Keratinocyte (primary cell): ENCODE measurements at regions not wholly inside any gene's neighbourhood (a gene's known extent, or its start where the extent isn't known, plus 50 kb on each side); places are given as distances from the start of the nearest gene placed in this dataset.

Experiments used
- DNase-seq: peaks from one replicate; pipeline ENCODE4 v3.0.0-alpha.2; 2011; ENCODE audit warnings: low read depth, missing footprints, low spot score
- FAIRE-seq: peaks from 2 replicates; lab custom pipeline; 2011; peaks lifted over from hg19 to GRCh38; lab: Jason Lieb, UNC
- H2AFZ ChIP-seq: 2 replicates; pipeline ENCODE4 v1.6.0; 2012; ENCODE audit warnings: low read length, control low read depth, inconsistent platforms; ENCODE audit not compliant: control insufficient read depth
- H3K27ac ChIP-seq: 2 replicates; pipeline ENCODE4 v1.5.1; 2011; ENCODE audit warnings: low read length; ENCODE audit not compliant: control insufficient read depth, insufficient read depth
- H3K27me3 ChIP-seq: 3 replicates; pipeline ENCODE4 v1.6.0; 2011; ENCODE audit warnings: low read length; ENCODE audit not compliant: control insufficient read depth, insufficient read depth; ENCODE audit errors: extremely low read depth
- H3K36me3 ChIP-seq, 2 experiments: 2 replicates in 1 of 2; 3 replicates in 1 of 2; pipeline ENCODE4 v1.5.1; 2011; ENCODE audit warnings: low read length in 2 of 2, mild to moderate bottlenecking in 1 of 2; ENCODE audit not compliant: control insufficient read depth in 2 of 2, insufficient read depth in 2 of 2; ENCODE audit errors: extremely low read depth in 1 of 2
- H3K4me1 ChIP-seq: 3 replicates; pipeline ENCODE4 v1.5.1; 2011; ENCODE audit warnings: low read length; ENCODE audit not compliant: control insufficient read depth, insufficient read depth; ENCODE audit errors: extremely low read depth
- H3K4me2 ChIP-seq: 3 replicates; pipeline ENCODE4 v1.6.0; 2011; ENCODE audit warnings: low read depth, low read length; ENCODE audit not compliant: control insufficient read depth, insufficient read depth; ENCODE audit errors: extremely low read depth
- H3K4me3 ChIP-seq, 3 experiments: fragments of 200-600 bp in 1 of 3; sonication (generic) in 1 of 3; 2 replicates in 2 of 3; 3 replicates in 1 of 3; pipeline ENCODE4 v1.5.1; 2011 to 2016; ENCODE audit warnings: low read length in 3 of 3, mild to moderate bottlenecking in 3 of 3, control low read depth in 2 of 3, inconsistent platforms in 1 of 3, low read depth in 1 of 3, mixed read lengths in 1 of 3, mixed run types in 1 of 3, moderate library complexity in 1 of 3; ENCODE audit not compliant: control insufficient read depth in 2 of 3, insufficient read depth in 2 of 3; ENCODE audit errors: extremely low read depth in 1 of 3
- H3K79me2 ChIP-seq: 2 replicates; pipeline ENCODE4 v1.6.0; 2012; ENCODE audit warnings: low read length; ENCODE audit not compliant: control insufficient read depth, insufficient read depth
- H3K9ac ChIP-seq: 3 replicates; pipeline ENCODE4 v1.6.0; 2011; ENCODE audit warnings: low read length; ENCODE audit not compliant: control insufficient read depth, insufficient read depth; ENCODE audit errors: extremely low read depth
- H3K9me1 ChIP-seq: 3 replicates; pipeline ENCODE4 v1.6.0; 2011; ENCODE audit warnings: low read length; ENCODE audit not compliant: control insufficient read depth, insufficient read depth; ENCODE audit errors: extremely low read depth
- H3K9me3 ChIP-seq: 2 replicates; pipeline ENCODE4 v1.5.1; 2012; ENCODE audit warnings: low read depth, low read length; ENCODE audit not compliant: control insufficient read depth
- H4K20me1 ChIP-seq: 3 replicates; pipeline ENCODE4 v1.6.0; 2011; ENCODE audit warnings: low read length; ENCODE audit not compliant: control insufficient read depth, insufficient read depth; ENCODE audit errors: extremely low read depth
- EZH2 ChIP-seq: IDR thresholded peaks from one replicate; pipeline ENCODE4 v1.6.1; 2012; ENCODE audit warnings: inconsistent platforms, mild to moderate bottlenecking, low read length, moderate library complexity
- dilution Hi-C: fragments of 300-500 bp; cut with MboI; formaldehyde crosslinking; loops from one replicate; pipeline ENCODE4 v1.7.0; 2020; ENCODE audit warnings: low sequenced_read_pairs; ENCODE audit not compliant: extremely low pct_ligation_motif_present
- TF ChIP-seq, protein P1 (sequence below), 3 experiments: IDR thresholded peaks in 1 of 3; conservative IDR thresholded peaks in 1 of 3; optimal IDR thresholded peaks in 1 of 3; 2 replicates in 2 of 3; 3 replicates in 1 of 3; pipeline versions ENCODE3 to v1.5.1; 2011; ENCODE audit warnings: low read length in 3 of 3, mild to moderate bottlenecking in 3 of 3, moderate library complexity in 2 of 3, control low read depth in 1 of 3, inconsistent platforms in 1 of 3; ENCODE audit not compliant: insufficient read depth in 2 of 3; ENCODE audit errors: extremely low read depth in 1 of 3

DNA sequence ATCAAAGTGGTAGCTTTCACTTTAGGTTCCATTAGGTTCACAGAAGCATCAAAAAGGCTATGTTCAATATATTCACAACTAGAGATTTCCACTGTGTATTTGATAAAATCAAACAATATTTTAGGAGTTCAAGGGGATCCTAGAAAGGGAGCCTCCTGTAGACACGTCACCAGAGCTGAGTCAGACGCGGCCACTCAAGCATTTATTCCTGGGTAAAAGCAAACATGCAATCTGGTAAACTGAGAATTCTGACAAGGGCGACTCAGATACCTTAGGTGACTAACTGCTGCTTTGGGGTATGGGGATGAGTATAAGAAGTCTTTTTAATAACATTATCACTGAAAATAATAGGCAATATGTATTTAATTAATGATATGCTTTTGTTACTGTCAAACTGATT lies 118.7 kb upstream of the HMGN3 start:
- no peak overlapping the region for H3K4me2 ChIP-seq
- no peaks in the 10 kb centered on the region for H3K4me1 ChIP-seq
- TF ChIP-seq EZH2: no peak
- TF ChIP-seq, protein P1, sequence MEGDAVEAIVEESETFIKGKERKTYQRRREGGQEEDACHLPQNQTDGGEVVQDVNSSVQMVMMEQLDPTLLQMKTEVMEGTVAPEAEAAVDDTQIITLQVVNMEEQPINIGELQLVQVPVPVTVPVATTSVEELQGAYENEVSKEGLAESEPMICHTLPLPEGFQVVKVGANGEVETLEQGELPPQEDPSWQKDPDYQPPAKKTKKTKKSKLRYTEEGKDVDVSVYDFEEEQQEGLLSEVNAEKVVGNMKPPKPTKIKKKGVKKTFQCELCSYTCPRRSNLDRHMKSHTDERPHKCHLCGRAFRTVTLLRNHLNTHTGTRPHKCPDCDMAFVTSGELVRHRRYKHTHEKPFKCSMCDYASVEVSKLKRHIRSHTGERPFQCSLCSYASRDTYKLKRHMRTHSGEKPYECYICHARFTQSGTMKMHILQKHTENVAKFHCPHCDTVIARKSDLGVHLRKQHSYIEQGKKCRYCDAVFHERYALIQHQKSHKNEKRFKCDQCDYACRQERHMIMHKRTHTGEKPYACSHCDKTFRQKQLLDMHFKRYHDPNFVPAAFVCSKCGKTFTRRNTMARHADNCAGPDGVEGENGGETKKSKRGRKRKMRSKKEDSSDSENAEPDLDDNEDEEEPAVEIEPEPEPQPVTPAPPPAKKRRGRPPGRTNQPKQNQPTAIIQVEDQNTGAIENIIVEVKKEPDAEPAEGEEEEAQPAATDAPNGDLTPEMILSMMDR (optimal IDR thresholded peaks at IDR 0.05 in 1 of 3, IDR thresholded peaks at IDR 0.05 in 1 of 3, conservative IDR thresholded peaks at IDR 0.05 in 1 of 3; ENCODE audit: extremely low read depth in 1 of 3, insufficient read depth in 2 of 3, low read length in 3 of 3): no peak
- H3K27me3 ChIP-seq: no peaks in the 10 kb centered on the region
- no peak overlapping the region for H2AFZ ChIP-seq
- no peaks in the 10 kb centered on the region for H3K79me2 ChIP-seq
- no peak overlapping the region for H3K9ac ChIP-seq
- H4K20me1 ChIP-seq: no peaks in the 10 kb centered on the region
- dilution Hi-C loops: no loop called here
- H3K36me3 ChIP-seq: no peaks in the 10 kb centered on the region
- DNase-seq: no peak
- H3K4me3 ChIP-seq: no peak overlapping the region
- no peaks in the 10 kb centered on the region for H3K9me1 ChIP-seq
- FAIRE-seq: no peak
- H3K9me3 ChIP-seq: no peaks in the 10 kb centered on the region
- H3K27ac ChIP-seq: no peak overlapping the region

DNA sequence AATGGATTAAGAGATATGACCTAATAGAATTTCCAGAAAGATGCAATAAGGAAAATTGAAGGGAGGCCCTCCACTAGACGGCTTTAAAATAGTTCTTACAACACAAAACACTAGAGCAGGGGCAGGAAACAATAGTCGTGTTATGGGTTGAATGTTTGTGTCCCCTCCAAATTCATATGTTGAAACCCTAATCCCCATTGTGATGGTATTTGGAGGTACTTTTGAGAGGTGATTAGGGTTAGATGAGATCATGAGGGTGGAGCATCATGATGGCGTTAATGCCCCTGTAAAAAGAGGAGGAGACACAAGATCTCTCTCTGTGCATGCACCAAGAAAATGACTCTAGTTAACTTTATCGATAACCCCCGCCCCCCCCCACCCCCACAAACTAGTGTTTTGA lies 104.0 kb upstream of the HMGN3 start:
- no peaks in the 10 kb centered on the region for H3K9me1 ChIP-seq

More for the DNA sequence above, 104.0 kb upstream of the HMGN3 start:
- no peak for FAIRE-seq
- no peaks in the 10 kb centered on the region for H3K79me2 ChIP-seq
- H3K4me2 ChIP-seq: no peak overlapping the region
- no peak for DNase-seq
- no peaks in the 10 kb centered on the region for H4K20me1 ChIP-seq
- H3K27me3 ChIP-seq: no peaks in the 10 kb centered on the region
- H3K27ac ChIP-seq: no peak overlapping the region
- peaks cover 2% of the 10 kb centered on the region for H3K4me1 ChIP-seq
- TF ChIP-seq, protein P1 (optimal IDR thresholded peaks at IDR 0.05 in 1 of 3, IDR thresholded peaks at IDR 0.05 in 1 of 3, conservative IDR thresholded peaks at IDR 0.05 in 1 of 3; ENCODE audit: extremely low read depth in 1 of 3, insufficient read depth in 2 of 3, low read length in 3 of 3): no peak
- no peak for TF ChIP-seq EZH2
- no peak overlapping the region for H3K9ac ChIP-seq
- dilution Hi-C loops: no loop called here
- H3K4me3 ChIP-seq: no peak overlapping the region
- no peak overlapping the region for H2AFZ ChIP-seq
- H3K36me3 ChIP-seq: no peaks in the 10 kb centered on the region
- no peaks in the 10 kb centered on the region for H3K9me3 ChIP-seq
